ENCODE measurements at regions not wholly inside any gene's neighbourhood (a gene's known extent, or its start where the extent isn't known, plus 50 kb on each side); places are given as distances from the start of the nearest gene placed in this dataset.
A peak's percentile ranks its signal among the peaks of the same experiment; 100 is the strongest.

- ATAC-seq (no peak), DNase-seq (ENCODE audit: low spot score) (no peak)
- intact Hi-C loops (cut with DNase I) = no loop called here
Observed at GRCh38 chr17:33661975-33662374, 368.9 kb upstream of the ASIC2 start.

GRCh38 chr17:33664116-33664840 is 371.2 kb upstream of the ASIC2 start:
- intact Hi-C loops (cut with DNase I) = no loop called here
- no peak for DNase-seq (ENCODE audit: low spot score)
- ATAC-seq = no peak

- no peak for ATAC-seq
- intact Hi-C loops (cut with DNase I) = no loop called here
- no peak for DNase-seq (ENCODE audit: low spot score)
Observed at GRCh38 chr17:33667052-33667509, 374.0 kb upstream of the ASIC2 start.

- no peak for DNase-seq (ENCODE audit: low spot score)
- ATAC-seq = no peak
- intact Hi-C loops (cut with DNase I) = no loop called here
Observed at GRCh38 chr17:33667671-33668070, 374.6 kb upstream of the ASIC2 start.

- ATAC-seq (no peak), DNase-seq (ENCODE audit: low spot score) (no peak)
- intact Hi-C loops (cut with DNase I) = no loop called here
Observed at GRCh38 chr17:33668516-33668915, 375.4 kb upstream of the ASIC2 start.

- ATAC-seq = no peak
- intact Hi-C loops (cut with DNase I) = no loop called here
- DNase-seq (ENCODE audit: low spot score) = no peak
Observed at GRCh38 chr17:33671491-33671890, 378.4 kb upstream of the ASIC2 start.

GRCh38 chr17:33674685-33675084 is 381.6 kb upstream of the ASIC2 start:
- DNase-seq (ENCODE audit: low spot score) (peak; percentile 72), ATAC-seq (peak; percentile 66)
- intact Hi-C loops (cut with DNase I) = no loop called here

GRCh38 chr17:33676444-33676843 is 383.3 kb upstream of the ASIC2 start:
- DNase-seq (ENCODE audit: low spot score) = no peak
- no peak for ATAC-seq
- intact Hi-C loops (cut with DNase I) = no loop called here

GRCh38 chr17:33679595-33679994 is 386.5 kb upstream of the ASIC2 start:
- intact Hi-C loops (cut with DNase I) = no loop called here
- ATAC-seq = no peak
- DNase-seq (ENCODE audit: low spot score) = no peak

- DNase-seq (ENCODE audit: low spot score) = no peak
- intact Hi-C loops (cut with DNase I) = no loop called here
- ATAC-seq = no peak
Observed at GRCh38 chr17:33680472-33680871, 387.4 kb upstream of the ASIC2 start.

GRCh38 chr17:33682599-33682998 is 389.5 kb upstream of the ASIC2 start:
- ATAC-seq = no peak
- no peak for DNase-seq (ENCODE audit: low spot score)
- intact Hi-C loops (cut with DNase I) = no loop called here

- intact Hi-C loops (cut with DNase I) = no loop called here
- DNase-seq (ENCODE audit: low spot score) (no peak), ATAC-seq (no peak)
Observed at GRCh38 chr17:33684735-33685134, 391.6 kb upstream of the ASIC2 start.

- intact Hi-C loops (cut with DNase I) = no loop called here
- DNase-seq (ENCODE audit: low spot score) = no peak
- ATAC-seq = no peak
Observed at GRCh38 chr17:33686171-33686570, 393.1 kb upstream of the ASIC2 start.

GRCh38 chr17:33687831-33688230 is 394.7 kb upstream of the ASIC2 start:
- intact Hi-C loops (cut with DNase I) = no loop called here
- DNase-seq (ENCODE audit: low spot score) (no peak), ATAC-seq (no peak)

GRCh38 chr17:33688771-33689170 is 395.7 kb upstream of the ASIC2 start:
- intact Hi-C loops (cut with DNase I) = no loop called here
- DNase-seq (ENCODE audit: low spot score) (no peak), ATAC-seq (no peak)

GRCh38 chr17:33689725-33690124 is 396.6 kb upstream of the ASIC2 start:
- DNase-seq (ENCODE audit: low spot score) (no peak), ATAC-seq (no peak)
- intact Hi-C loops (cut with DNase I) = no loop called here

- intact Hi-C loops (cut with DNase I) = no loop called here
- ATAC-seq (no peak), DNase-seq (ENCODE audit: low spot score) (no peak)
Observed at GRCh38 chr17:33695431-33695830, 402.3 kb upstream of the ASIC2 start.

GRCh38 chr17:33696102-33696501 is 403.0 kb upstream of the ASIC2 start:
- DNase-seq (ENCODE audit: low spot score) (no peak), ATAC-seq (no peak)
- intact Hi-C loops (cut with DNase I) = no loop called here

GRCh38 chr17:33697557-33697956 is 404.5 kb upstream of the ASIC2 start:
- ATAC-seq = no peak

GRCh38 chr17:33701910-33702309 is 408.8 kb upstream of the ASIC2 start:
- ATAC-seq = no peak
- intact Hi-C loops (cut with DNase I) = no loop called here
- DNase-seq (ENCODE audit: low spot score) = no peak

More at GRCh38 chr17:33697557-33697956, 404.5 kb upstream of the ASIC2 start:
- DNase-seq (ENCODE audit: low spot score) = no peak
- intact Hi-C loops (cut with DNase I) = no loop called here

- ATAC-seq = no peak
- intact Hi-C loops (cut with DNase I) = no loop called here
Observed at GRCh38 chr17:33704856-33705255, 411.8 kb upstream of the ASIC2 start.

More at GRCh38 chr17:33704856-33705255, 411.8 kb upstream of the ASIC2 start:
- DNase-seq (ENCODE audit: low spot score) = no peak
